Transverse colon (tissue), 4 donors: ENCODE measurements at regions not wholly inside any gene's neighbourhood (a gene's known extent, or its start where the extent isn't known, plus 50 kb on each side); places are given as distances from the start of the nearest gene placed in this dataset.

Experiments
- DNase-seq: peaks from one replicate; pipeline ENCODE4 v3.0.0-alpha.2; 2019
- H3K27ac ChIP-seq, 4 donors: fragments of 200-600 bp; sonication (generic); 2 replicates each; pipeline ENCODE4 v1.5.1; 2016 to 2018; ENCODE audit warnings: inconsistent platforms in 4 of 4
- H3K27me3 ChIP-seq: fragments of 200-600 bp; sonication (generic); 2 replicates; pipeline ENCODE4 v1.5.1; 2017; ENCODE audit warnings: inconsistent platforms
- H3K36me3 ChIP-seq, 4 donors: fragments of 200-600 bp; sonication (generic); 2 replicates each; pipeline ENCODE4 v1.5.1; 2017 to 2019; ENCODE audit warnings: inconsistent platforms in 4 of 4
- H3K4me1 ChIP-seq, 4 donors: fragments of 200-600 bp; sonication (generic); 2 replicates each; pipeline ENCODE4 v1.5.1; 2017 to 2020; ENCODE audit warnings: inconsistent platforms in 4 of 4
- H3K4me3 ChIP-seq, 4 donors: fragments of 200-600 bp; sonication (generic); 1 replicate in 1 of 4; 2 replicates in 3 of 4; pipeline versions ENCODE4 v1.5.1 to v1.6.1; 2017 to 2019; ENCODE audit warnings: inconsistent platforms in 4 of 4
- H3K9me3 ChIP-seq, 2 donors: fragments of 200-600 bp; sonication (generic); 2 replicates each; pipeline ENCODE4 v1.5.1; 2017 to 2019; ENCODE audit warnings: inconsistent platforms in 2 of 2
- EP300 ChIP-seq: sonication (generic); formaldehyde crosslinking; IDR thresholded peaks from one replicate; pipeline ENCODE4 v1.6.1; 2017; ENCODE audit warnings: antibody characterized with exemption, low read depth
- POLR2A ChIP-seq: fragments of 450-650 bp; IDR thresholded peaks from one replicate; pipeline ENCODE4 v1.6.1; 2016; ENCODE audit warnings: antibody characterized with exemption, mild to moderate bottlenecking, moderate library complexity
- POLR2AphosphoS5 ChIP-seq, 3 donors: sonication (generic); formaldehyde crosslinking; IDR thresholded peaks; one replicate each; pipeline ENCODE4 v1.6.1; 2016; ENCODE audit warnings: antibody characterized with exemption in 3 of 3
- WGBS, 2 donors: methylation state at CpG; one replicate each; pipeline ENCODE4 v1.1.5; 2018; ENCODE audit warnings: low coverage in 1 of 2; 5-methylcytosine and 5-hydroxymethylcytosine counted together
- in situ Hi-C, 4 donors: fragments of 200-750 bp; cut with MboI; loops; one replicate each; pipeline versions ENCODE4 v1.15.0 to v1.15.1; 2017; ENCODE audit warnings: low sequenced_read_pairs in 3 of 4, low pct_ligation_motif_present in 1 of 4, low pct_unique_long_range_greater_than_20kb in 1 of 4
- intact Hi-C: fragments of 100-400 bp; cut with DNase I; formaldehyde crosslinking; loops from one replicate; pipeline ENCODE4 v1.15.1; 2023; ENCODE audit warnings: low total_unique reads
- TF ChIP-seq, protein P1 (sequence below), 5 experiments: fragments of 200-600 bp in 3 of 5; fragments of 450-650 bp in 2 of 5; sonication (generic) in 3 of 5; IDR thresholded peaks; 1 replicate in 2 of 5; 2 replicates in 3 of 5; pipeline ENCODE4 v1.5.1; 2016 to 2017; ENCODE audit warnings: antibody characterized with exemption in 5 of 5, inconsistent platforms in 3 of 5, mild to moderate bottlenecking in 2 of 5, moderate library complexity in 1 of 5

GRCh38 chr13:22082437-22083100 is 411.7 kb downstream of the FGF9 start:
- Histone ChIP-seq H3K9me3 (no peaks in the 10 kb centered on the region), H3K36me3 (no peaks in the 10 kb centered on the region), H3K4me1 (peaks cover 0 to 7% (median 0%) of the 10 kb centered on the region in 4 donors), H3K4me3 (no peak overlapping the region), H3K27me3 (no peaks in the 10 kb centered on the region), H3K27ac (no peak overlapping the region)
- no peak for DNase-seq
- intact Hi-C loops (no loop called here), in situ Hi-C loops (no loop called here)
- 40 to 44% methylated on average over 1 to 2 of the region's 2 CpGs for WGBS, 2 donors
- TF ChIP-seq POLR2A, result no peak
- TF ChIP-seq, protein P1, sequence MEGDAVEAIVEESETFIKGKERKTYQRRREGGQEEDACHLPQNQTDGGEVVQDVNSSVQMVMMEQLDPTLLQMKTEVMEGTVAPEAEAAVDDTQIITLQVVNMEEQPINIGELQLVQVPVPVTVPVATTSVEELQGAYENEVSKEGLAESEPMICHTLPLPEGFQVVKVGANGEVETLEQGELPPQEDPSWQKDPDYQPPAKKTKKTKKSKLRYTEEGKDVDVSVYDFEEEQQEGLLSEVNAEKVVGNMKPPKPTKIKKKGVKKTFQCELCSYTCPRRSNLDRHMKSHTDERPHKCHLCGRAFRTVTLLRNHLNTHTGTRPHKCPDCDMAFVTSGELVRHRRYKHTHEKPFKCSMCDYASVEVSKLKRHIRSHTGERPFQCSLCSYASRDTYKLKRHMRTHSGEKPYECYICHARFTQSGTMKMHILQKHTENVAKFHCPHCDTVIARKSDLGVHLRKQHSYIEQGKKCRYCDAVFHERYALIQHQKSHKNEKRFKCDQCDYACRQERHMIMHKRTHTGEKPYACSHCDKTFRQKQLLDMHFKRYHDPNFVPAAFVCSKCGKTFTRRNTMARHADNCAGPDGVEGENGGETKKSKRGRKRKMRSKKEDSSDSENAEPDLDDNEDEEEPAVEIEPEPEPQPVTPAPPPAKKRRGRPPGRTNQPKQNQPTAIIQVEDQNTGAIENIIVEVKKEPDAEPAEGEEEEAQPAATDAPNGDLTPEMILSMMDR (IDR thresholded peaks at IDR 0.05), result no peak
- no peak for TF ChIP-seq POLR2AphosphoS5 (IDR thresholded peaks at IDR 0.05)
- no peak for TF ChIP-seq EP300

- intact Hi-C loops, result no loop called here
- Histone ChIP-seq H3K36me3 (no peaks in the 10 kb centered on the region), H3K4me3 (no peak overlapping the region), H3K4me1 (peaks cover 0 to 15% (median 0%) of the 10 kb centered on the region in 4 donors), H3K27me3 (no peaks in the 10 kb centered on the region), H3K27ac (no peak overlapping the region), H3K9me3 (no peaks in the 10 kb centered on the region)
- TF ChIP-seq POLR2A (no peak), EP300 (no peak), POLR2AphosphoS5 (IDR thresholded peaks at IDR 0.05) (no peak)
- TF ChIP-seq, protein P1 (IDR thresholded peaks at IDR 0.05), result no peak
- DNase-seq, result no peak
- WGBS, 2 donors, result 74 to 82% methylated on average over 2 of the region's 2 CpGs
- in situ Hi-C loops, result no loop called here
Measured at GRCh38 chr13:22085001-22085400, 414.1 kb downstream of the FGF9 start.

DNA sequence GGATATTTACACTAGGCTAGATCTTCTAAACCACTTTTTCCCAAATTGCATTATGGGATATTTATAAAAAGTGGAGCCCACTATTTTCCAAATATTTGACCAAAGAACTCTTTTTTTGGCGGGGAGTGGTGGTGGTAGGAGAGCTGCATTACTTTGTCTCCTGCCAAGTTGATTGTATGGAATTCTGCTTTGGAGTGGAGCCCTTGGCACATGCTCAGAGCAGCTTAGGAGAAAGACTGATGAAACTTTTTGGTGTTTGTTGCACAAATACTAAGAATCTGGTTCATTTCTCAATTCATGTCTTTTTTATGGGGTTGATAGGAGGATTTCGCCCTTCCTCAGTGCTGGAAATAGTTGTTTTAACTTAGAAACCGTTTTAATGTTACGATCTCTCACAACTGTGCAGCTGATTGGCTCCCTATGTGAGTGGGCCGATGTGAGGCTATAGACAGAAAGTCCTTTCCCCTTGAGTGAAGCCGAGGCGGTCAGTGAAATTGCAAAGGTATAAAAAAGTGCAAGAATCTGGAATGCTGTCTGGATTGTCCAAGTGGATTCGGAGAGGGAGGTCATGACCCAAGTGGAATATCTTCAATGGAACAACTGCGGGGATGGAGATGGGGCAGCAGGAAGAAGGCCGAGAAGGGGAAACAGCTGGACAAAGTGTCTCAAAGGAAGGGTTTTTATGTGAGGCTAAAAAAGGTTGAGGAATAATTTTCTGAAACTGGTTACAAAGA is 415.9 kb downstream of the FGF9 start:
- 68 to 72% methylated on average over 10 of the region's 10 CpGs for WGBS, 2 donors
- intact Hi-C loops, result no loop called here
- no peaks in the 10 kb centered on the region for H3K27me3 ChIP-seq

GRCh38 chr13:22090106-22090505 is 419.2 kb downstream of the FGF9 start:
- no peak for TF ChIP-seq POLR2A
- no peak for TF ChIP-seq EP300
- TF ChIP-seq, protein P1 (IDR thresholded peaks at IDR 0.05), result no peak
- no peak for TF ChIP-seq POLR2AphosphoS5 (IDR thresholded peaks at IDR 0.05)
- Histone ChIP-seq H3K36me3 (no peaks in the 10 kb centered on the region), H3K4me3 (no peak overlapping the region), H3K4me1 (peaks cover 0 to 16% (median 2%) of the 10 kb centered on the region in 4 donors), H3K27ac (peak overlapping the region; percentile 7 to 31 (median 26)), H3K9me3 (no peaks in the 10 kb centered on the region), H3K27me3 (no peaks in the 10 kb centered on the region)
- intact Hi-C loops, result no loop called here
- DNase-seq, result peak; percentile 54
- in situ Hi-C loops, result no loop called here
- whole genome bisulfite sequencing, 2 donors, result 39 to 66% methylated on average over 2 to 4 of the region's 4 CpGs

More for the DNA sequence above, 415.9 kb downstream of the FGF9 start:
- H3K36me3 ChIP-seq, result no peaks in the 10 kb centered on the region
- TF ChIP-seq EP300, result no peak
- TF ChIP-seq, protein P1 (IDR thresholded peaks at IDR 0.05), result no peak
- TF ChIP-seq POLR2A, result no peak
- no peak for TF ChIP-seq POLR2AphosphoS5 (IDR thresholded peaks at IDR 0.05)
- H3K27ac ChIP-seq, result peak overlapping the region in 2 of 4 donors; percentile 5 to 13
- DNase-seq, result no peak
- H3K9me3 ChIP-seq, result no peaks in the 10 kb centered on the region
- no peak overlapping the region for H3K4me3 ChIP-seq
- in situ Hi-C loops, result no loop called here
- H3K4me1 ChIP-seq, result peaks cover 0 to 23% (median 2%) of the 10 kb centered on the region in 4 donors
